PC-9 (cell line): ENCODE measurements at regions not wholly inside any gene's neighbourhood (a gene's known extent, or its start where the extent isn't known, plus 50 kb on each side); places are given as distances from the start of the nearest gene placed in this dataset.

Experiments
- EZH2 ChIP-seq: fragments of 200-600 bp; sonication (generic); IDR thresholded peaks from 2 replicates; pipeline ENCODE4 v1.8.0; 2017; ENCODE audit warnings: antibody characterized with exemption, low read depth
- TF ChIP-seq, protein P1 (sequence below): fragments of 200-600 bp; sonication (generic); conservative IDR thresholded peaks from 2 replicates; pipeline ENCODE4 v1.6.1; 2017; ENCODE audit warnings: mixed run types, antibody characterized with exemption, mild to moderate bottlenecking, moderate library complexity

GRCh38 chr7:45421806-45422205, 152.4 kb upstream of the ADCY1 start:
- TF ChIP-seq, protein P1, sequence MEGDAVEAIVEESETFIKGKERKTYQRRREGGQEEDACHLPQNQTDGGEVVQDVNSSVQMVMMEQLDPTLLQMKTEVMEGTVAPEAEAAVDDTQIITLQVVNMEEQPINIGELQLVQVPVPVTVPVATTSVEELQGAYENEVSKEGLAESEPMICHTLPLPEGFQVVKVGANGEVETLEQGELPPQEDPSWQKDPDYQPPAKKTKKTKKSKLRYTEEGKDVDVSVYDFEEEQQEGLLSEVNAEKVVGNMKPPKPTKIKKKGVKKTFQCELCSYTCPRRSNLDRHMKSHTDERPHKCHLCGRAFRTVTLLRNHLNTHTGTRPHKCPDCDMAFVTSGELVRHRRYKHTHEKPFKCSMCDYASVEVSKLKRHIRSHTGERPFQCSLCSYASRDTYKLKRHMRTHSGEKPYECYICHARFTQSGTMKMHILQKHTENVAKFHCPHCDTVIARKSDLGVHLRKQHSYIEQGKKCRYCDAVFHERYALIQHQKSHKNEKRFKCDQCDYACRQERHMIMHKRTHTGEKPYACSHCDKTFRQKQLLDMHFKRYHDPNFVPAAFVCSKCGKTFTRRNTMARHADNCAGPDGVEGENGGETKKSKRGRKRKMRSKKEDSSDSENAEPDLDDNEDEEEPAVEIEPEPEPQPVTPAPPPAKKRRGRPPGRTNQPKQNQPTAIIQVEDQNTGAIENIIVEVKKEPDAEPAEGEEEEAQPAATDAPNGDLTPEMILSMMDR: no peak
- TF ChIP-seq EZH2: no peak
